Stimulated activated CD4-positive, alpha-beta T cell treated with anti-CD3 and anti-CD28 coated beads, Interleukin-4, amount 100 ng/mL, for 1 hour (primary cell): ENCODE measurements at regions not wholly inside any gene's neighbourhood (a gene's known extent, or its start where the extent isn't known, plus 50 kb on each side); places are given as distances from the start of the nearest gene placed in this dataset.
"Not testable (repeated sequence)": the region's sequence is repeated elsewhere in the genome, so short reads cannot be mapped to it uniquely, and the experiment has no call there.

Source experiments
- DNase-seq: peaks from one replicate; pipeline ENCODE4 v3.0.0-alpha.2; 2020

DNA sequence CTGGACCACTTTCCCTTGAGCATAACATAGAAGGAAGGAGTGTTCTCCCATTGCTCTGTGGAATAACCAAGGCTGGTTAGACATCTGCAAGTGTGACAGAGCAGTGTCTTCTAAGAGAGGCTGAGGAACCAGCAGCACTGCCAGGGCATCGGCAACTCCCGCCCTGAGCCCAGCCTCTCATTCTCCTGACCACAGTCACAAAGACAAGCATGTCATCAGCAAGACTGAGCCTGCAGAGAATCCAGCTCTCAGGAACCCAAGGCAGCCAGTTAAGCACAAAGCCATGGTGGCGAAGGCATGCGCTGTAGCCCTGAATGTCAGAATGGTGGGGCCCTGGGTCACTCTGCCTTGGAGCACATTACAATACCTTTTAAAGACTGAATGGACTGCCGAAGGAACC, 253.9 kb downstream of the AGTPBP1 start:
- no peak for DNase-seq

DNA sequence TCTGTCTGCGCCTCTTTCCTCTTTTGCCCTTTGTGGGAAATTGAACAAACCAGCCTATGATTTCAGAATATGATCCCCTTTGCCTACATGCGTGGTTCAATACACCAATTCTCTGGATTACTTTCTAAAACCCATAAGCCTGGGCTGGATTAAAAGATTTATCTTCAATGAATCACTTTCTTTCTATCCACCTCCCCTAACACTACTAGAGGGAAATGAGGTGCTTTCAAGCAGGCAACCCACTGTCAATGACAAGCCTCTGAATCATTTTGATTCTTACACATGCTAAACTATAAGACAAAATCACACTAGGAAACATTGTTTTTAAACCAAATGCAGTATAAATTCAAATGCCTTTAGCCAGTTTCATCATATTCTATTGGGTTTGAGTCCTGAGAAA, 257.5 kb downstream of the AGTPBP1 start:
- DNase-seq: no peak

- no peak for DNase-seq
These were observed 258.5 kb downstream of the AGTPBP1 start for GRCh38 chr9:85483208-85483607.

DNA sequence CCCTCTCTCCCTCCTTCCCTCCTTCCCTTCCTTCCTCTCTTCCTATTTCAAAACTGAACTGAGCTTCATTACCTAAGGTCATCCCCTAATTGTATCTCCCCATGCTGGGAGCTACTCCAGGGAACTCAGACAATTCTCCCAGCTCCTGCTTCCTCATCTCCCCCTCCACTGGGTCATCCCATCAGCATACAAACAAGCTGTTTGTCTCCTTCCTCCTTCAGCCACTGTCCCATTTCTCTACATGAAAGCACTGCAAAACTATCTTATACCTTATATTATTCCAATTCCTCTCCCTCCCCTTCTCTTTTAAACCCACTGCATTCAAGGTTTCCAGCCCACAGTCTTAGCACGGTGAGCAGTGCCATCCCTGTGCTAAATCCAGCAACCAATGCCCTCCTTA, 262.4 kb downstream of the AGTPBP1 start:
- DNase-seq: no peak

DNA sequence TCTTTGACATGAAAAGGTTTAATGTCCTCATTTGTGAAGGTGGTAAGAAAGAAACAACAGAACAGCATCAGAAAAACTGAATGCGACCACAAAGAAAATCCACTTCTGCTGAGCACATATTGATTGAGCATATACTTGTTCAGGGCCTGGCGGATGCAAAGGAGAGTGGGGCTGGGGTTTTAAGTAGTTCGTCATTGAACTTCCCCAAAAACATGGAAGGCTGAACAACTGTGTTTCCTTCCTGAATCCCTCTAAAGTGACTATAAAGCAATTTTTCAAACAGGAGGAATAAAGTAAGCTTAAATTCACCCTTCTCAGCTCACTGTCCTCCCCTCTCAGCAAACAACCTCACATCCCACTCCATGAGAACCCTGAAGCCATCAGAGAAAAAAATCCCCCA, 262.9 kb downstream of the AGTPBP1 start:
- no peak for DNase-seq

- not testable (repeated sequence) for DNase-seq
These were observed 266.9 kb downstream of the AGTPBP1 start for GRCh38 chr9:85474896-85475295.

GRCh38 chr9:85471791-85472190, 270.0 kb downstream of the AGTPBP1 start:
- DNase-seq: no peak

GRCh38 chr9:85469041-85469440, 272.7 kb downstream of the AGTPBP1 start:
- no peak for DNase-seq

DNA sequence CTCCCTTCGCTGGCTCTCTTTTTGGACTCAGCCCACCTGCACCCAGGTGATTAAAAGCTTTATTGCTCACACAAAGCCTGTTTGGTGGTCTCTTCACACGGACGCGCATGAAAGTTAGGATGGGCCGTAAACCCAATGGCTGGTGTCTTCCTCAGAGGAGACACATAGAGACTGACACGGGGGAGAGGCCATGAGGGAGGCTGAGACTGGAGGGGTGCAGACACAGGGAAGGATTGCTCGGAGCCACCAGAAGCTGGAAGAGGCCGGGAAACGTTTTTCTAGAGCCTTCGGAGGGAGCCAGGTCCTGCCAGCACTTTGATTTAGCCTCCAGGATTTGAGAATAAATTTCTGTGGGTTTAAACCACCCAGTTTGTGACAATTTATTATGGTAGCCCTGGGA, 274.9 kb downstream of the AGTPBP1 start:
- DNase-seq: no peak

GRCh38 chr9:85458114-85458864, 283.5 kb downstream of the AGTPBP1 start:
- DNase-seq: not testable (repeated sequence)

- no peak for DNase-seq
These were observed 287.9 kb downstream of the AGTPBP1 start for GRCh38 chr9:85453850-85454249.

- no peak for DNase-seq
These were observed 288.9 kb downstream of the AGTPBP1 start for GRCh38 chr9:85452841-85453240.

DNA sequence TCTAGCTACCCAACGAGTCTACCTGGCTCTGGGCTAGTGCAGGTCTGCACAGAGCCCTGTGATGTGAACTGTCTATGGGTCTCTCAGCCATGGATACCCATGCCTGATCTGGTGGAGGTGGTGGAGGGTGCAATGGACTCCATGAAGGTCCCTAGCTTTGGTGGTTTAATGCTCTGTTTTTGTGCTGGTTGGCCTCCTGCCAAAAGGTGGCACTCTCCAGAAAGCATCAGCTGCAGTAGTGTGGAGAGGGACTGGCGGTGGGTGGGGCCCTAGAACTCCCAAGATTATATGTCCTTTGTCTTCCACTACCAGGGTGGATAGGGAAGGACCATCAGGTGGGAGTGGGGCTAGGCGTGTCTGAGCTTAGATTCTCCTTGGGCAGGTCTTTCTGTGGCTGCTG, 290.1 kb downstream of the AGTPBP1 start:
- DNase-seq: no peak

DNA sequence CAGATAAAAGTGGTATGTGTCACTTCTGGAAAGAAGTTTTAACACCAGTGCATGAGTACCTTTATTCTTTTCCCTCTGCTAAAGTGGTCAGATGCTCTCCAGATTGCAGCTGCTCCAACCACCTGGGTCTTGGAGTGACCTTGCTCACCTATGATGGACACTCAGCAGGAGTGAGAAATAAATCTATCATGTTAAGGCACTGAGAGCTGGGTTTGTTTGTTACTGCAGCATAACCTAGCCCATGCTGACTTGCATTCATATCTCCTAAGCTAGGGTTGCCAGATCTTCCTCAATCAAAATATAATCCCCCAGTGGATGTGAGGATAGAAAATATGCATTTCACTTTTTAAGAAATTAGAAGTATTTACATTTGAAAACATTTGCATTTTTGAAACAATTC, 295.9 kb downstream of the AGTPBP1 start:
- no peak for DNase-seq

DNA sequence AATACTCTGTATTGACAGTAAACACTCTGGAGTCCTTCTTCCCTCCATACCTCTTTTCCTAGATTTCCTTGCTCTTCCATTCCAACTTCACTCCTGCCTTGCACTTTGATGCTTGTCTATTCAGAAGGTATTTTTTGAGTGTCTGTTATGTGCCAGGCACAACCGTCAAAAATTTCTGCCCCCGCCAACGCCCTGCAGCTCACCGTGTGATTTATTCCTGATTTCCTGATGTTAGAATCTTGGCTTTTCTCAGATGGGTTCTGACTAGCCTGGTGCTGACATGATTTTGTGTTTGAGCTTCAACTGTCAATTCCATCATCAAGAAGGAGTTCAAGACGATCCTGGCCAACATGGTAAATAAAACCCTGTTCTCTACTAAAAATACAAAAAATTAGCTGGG, 297.5 kb downstream of the AGTPBP1 start:
- DNase-seq: no peak

DNA sequence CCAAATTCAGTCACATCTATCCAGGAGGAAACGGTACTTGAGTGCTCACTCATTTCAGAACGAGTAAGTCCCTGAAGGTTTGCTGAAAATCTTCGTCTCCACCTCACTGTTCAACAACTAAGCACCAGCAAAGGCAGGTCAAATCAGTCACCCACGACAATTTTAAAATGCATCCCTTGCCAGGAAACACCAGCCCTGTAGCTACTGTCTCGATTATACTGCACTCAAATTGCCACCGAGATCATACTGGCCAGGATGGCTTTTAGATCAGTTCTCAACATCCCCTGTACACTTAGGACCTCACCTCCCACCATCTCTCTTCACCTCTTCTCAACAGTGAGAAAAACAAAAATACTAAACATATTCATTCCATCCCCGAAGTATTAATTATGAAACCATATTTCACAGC, 298.6 kb downstream of the AGTPBP1 start:
- no peak for DNase-seq

GRCh38 chr9:85439791-85440190, 302.0 kb downstream of the AGTPBP1 start:
- DNase-seq: no peak

DNA sequence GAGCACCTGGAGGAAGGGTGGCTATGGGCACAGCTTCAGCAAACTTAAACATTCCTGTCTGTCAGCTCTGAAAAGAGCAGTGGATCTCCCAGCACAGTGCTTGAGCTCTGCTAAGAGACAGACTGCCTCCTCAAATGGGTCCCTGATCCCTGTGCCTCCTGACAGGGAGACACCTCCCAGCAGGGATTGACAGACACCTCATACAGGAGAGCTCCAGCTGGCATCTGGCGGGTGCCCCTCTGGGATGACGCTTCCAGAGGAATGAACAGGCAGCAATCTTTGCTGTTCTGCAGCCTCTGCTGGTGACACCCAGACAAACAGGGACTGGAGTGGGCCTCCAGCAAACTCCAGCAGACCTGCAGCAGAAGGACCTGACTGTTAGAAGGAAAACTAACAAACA, 307.8 kb downstream of the AGTPBP1 start:
- DNase-seq: not testable (repeated sequence)

GRCh38 chr9:85433551-85433950, 308.2 kb downstream of the AGTPBP1 start:
- not testable (repeated sequence) for DNase-seq

DNA sequence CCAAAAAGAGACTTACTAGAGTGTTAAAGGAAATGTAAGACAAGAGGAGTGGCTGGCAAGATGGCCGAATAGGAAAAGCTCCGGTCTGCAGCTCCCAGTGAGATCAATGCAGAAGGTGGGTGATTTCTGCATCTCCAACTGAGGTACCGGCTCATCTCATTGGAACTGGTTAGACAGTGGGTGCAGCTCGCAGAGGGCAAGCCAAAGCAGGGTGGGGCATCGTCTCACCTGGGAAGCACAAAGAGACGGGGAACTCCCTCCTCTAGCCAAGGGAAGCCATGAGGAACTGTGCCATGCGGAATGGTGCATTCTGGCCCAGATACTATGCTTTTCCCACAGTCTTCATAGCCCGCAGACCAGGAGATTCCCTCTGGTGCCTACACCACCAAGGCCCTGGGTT, 308.7 kb downstream of the AGTPBP1 start:
- no peak for DNase-seq

DNA sequence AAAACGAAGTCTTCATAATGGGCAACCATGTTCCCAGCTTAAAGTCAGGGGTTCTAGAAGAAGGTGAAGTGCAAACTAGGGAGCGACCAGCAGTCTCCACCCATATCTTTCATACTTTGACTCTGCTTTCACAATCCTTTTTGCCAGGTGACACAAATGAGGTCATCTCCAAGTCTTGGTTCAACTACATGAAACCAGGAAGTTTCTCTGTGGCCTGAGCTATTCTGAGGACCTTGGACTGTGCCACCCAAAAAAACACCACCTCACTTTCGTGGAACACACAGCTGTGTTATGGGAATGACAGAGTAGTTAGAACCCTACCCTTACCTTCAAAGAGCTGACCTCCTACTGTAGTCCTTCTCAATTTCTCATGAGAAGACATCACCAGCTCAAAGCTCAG, 309.2 kb downstream of the AGTPBP1 start:
- no peak for DNase-seq

GRCh38 chr9:85431339-85432102, 310.2 kb downstream of the AGTPBP1 start:
- no peak for DNase-seq

- no peak for DNase-seq
These were observed 311.0 kb downstream of the AGTPBP1 start for GRCh38 chr9:85430659-85431338.

DNA sequence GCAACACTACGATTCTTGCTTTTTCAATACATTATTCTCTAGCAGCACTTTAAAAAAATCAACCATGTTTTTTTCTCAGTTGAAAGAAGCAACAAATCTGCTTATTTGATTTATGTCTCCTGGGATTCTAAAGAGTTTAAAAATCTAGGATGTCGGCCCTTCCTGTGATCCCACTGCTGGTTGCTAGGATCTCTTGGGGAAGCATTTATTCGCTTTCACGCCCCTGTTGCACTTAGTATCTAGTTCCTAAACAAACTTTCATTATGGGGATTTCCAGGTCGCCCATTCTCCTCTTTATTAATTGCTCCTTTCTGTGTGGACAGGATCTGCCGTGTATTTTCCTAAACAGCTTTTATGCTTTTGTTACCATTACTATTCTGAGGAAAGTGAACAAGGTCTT, 313.5 kb downstream of the AGTPBP1 start:
- DNase-seq: no peak
